ENCODE measurements at regions not wholly inside any gene's neighbourhood (a gene's known extent, or its start where the extent isn't known, plus 50 kb on each side); places are given as distances from the start of the nearest gene placed in this dataset.
A peak's percentile ranks its signal among the peaks of the same experiment; 100 is the strongest.
"Not testable (repeated sequence)": the region's sequence is repeated elsewhere in the genome, so short reads cannot be mapped to it uniquely, and the experiment has no call there.

DNA sequence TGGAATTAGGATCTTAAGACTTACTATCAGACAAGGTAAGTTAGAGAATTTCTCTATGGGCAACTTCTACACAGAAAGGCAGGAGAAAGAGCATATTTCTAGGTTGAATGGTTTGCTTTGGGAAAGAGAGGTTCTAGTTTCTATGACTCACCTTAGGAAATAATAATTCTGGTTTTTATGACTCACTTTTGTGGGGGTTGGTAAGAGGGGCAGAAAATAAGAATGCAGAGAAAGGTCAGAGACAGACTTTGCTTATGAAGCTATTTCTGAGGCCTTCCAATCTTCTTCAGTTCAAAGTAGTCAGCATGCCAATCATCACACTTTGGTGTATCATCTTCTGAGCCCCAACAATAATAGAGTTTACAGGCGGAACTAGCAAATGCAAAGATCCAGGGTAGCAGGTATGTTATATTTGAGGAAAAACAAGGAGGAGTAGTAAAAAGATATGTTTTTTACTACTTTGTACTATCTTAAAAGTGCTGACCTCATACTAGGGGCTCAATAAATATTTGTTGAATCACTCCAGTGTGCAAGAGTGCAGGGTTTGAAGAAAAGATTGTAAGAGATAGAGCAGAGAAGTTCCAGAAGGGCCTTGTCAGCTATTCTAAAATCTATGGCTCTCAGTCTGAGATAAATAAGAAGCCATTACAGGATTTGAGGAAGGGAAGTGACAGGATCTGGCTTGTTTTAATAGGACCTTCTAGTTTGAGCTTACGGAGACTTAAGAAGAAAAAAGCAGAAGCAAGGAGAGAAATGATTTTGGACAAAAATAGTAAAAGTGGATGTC is 56.7 kb upstream of the LRFN5 start:
- peak; percentile 68 for DNase-seq (ENCODE audit: low read depth)

DNA sequence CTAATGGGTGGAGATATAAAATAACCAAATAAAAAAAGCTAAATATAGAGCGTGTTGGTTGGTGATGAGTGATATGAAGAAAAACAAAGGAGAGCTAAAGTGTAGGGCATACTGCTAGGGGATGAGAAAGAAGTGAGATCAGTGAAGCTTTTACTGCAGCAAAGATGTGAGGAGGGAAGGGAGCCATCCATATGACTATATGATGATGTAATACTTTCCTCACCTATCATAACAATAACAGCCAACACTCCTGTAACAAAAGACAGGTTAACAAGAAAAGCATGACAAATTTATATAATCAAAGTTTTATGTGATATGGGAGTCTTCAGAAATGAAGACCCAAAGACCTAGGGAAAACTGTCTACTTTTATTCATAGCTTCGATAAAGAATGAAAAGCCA is 57.4 kb upstream of the LRFN5 start:
- DNase-seq (ENCODE audit: low read depth) = peak; percentile 17

DNA sequence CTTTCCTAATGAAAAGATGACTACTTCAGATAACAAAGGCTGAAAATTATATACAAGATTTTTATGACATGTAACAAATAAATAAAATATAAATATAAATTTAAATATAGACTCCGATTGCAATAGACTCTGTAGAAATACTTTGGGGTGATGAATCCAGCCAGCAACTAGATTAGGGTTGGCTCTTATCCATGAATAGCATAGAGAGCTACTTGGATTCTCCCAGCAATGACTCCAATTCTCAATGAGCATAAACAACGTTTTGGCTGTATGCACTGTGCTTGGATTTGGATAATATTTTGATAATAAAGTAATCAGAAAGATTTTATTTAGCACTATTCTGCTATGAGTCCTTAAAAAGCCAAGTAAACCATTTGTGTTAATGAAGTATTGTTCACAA is 58.0 kb upstream of the LRFN5 start:
- peak; percentile 13 for DNase-seq (ENCODE audit: low read depth)

DNA sequence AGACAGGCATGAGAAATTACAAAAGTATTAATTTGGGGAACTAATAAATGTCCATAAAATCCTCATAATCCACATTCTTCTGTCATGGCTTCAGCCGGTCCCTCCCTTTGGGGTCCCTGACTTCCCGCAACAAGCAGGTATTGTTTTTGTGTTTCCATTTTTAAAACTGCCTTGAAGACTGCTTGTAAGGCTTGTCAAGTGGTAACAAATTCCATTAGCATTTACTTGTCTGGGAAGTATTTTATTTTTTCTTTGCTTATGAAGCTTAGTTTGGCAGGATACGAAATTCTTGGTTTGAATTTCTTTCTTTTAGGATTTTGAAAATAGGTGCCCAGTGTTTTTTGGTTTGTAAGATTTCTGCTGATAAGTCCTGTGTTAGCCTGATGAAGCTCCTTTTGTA is 65.3 kb upstream of the LRFN5 start:
- no peak for DNase-seq (ENCODE audit: low read depth)

DNA sequence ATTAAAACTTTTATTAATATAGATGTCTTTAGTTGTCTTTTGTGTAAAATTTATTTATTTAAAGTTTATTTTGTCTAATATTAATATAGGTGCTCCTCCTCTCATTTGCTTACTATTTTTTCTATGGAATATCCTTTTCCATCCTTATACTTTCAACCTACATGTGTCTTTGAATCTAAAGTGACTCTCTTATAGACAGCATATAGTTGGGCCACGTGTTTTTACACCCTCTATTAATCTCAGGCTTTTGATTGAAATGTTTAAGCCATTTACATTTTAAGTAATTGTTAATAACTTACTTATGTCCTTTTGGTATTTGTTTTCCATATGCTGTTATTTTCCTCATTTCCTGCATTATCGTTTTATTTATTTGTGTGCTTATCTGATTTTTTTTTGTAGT is 74.4 kb upstream of the LRFN5 start:
- no peak for DNase-seq (ENCODE audit: low read depth)

DNA sequence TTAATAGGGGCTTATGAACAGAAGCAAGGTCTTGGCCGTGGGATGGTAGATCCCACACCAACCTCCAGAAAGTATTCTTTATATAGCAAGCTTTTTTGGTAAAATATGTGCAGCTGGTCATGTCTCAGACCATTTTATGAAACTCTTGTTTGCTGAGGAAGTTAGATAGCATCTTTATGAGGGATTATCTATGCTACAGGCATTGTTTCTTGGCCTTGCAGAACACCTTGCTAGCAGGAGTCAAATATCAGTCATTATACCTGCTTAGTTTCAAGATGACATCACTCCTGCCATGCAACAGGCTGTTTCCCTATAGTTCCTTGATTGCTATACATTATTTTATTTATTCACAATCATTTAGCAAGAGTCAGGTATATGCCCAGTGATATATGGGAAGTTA is 84.8 kb upstream of the LRFN5 start:
- DNase-seq (ENCODE audit: low read depth) = no peak

DNA sequence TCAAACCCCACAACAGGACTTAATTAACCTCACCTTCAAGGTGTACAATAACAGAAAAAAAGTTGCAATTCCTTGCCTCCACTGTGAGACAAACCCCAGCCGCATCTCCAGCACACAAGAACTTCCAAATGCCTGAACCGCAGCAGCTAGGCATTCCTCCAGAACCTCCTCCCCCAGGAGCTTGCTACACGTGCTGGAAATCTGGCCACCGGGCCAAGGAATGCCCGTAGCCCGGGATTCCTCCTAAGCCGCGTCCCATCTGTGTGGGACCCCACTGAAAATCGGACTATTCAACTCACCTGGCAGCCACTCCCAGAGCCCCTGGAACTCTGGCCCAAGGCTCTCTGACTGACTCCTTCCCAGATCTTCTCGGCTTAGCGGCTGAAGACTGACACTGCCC is 88.6 kb upstream of the LRFN5 start:
- DNase-seq (ENCODE audit: low read depth) = peak; percentile 19

DNA sequence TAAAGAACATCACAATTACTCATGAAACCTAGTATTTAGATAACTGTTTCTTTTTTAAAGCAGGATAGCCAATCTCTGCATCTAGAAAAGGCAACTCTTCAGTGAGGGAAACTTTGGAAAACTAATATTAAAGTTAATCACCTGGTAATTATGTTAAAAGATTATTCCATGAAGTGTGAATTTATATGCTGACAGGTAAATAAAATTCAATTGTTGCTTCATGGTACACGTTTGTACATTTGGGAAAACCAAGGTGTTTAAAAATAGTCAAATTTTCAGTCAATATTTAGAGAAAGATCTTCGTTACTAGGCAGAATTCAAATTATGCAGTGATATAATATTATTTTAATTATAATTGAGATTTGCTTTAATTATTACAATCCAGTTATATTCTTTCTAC is 100.1 kb upstream of the LRFN5 start:
- DNase-seq (ENCODE audit: low read depth) = no peak

DNA sequence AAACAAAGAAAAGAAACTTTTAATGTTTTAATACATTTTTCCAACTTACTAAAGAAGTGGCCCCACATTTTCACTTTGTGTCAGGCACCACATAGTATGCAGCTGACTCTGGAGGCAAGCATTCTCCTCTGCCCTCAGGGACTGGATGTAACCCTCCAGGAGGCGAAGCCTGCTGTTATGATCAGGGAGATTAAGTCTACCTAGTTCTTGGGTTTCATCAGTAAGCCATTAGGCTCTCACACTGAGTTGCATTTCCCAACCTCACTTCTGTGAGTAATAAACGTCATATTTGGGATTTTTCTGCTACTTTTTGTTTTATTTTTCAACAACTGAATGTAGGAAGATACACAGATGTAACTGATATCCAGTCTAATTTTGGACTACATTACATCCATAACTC is 101.2 kb upstream of the LRFN5 start:
- peak; percentile 13 for DNase-seq (ENCODE audit: low read depth)

DNA sequence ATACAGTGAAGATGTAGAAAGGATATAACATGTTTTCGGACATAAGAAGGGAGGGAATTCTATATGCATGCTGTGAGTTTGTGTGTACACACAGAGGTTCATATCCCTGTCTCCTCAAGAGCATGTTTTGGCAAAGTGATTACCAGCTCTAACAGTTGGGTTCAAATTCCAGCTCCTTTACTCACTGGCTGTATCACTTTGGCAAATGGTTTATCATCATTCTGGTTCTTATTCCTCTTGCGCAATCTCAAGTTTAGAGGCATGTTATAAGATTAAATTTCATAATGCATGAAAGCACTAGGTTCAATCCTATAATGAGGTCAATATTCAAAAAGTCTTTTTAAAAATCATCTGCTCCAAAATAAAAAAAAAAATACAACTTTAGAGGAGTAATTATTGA is 107.7 kb upstream of the LRFN5 start:
- peak; percentile 19 for DNase-seq (ENCODE audit: low read depth)

DNA sequence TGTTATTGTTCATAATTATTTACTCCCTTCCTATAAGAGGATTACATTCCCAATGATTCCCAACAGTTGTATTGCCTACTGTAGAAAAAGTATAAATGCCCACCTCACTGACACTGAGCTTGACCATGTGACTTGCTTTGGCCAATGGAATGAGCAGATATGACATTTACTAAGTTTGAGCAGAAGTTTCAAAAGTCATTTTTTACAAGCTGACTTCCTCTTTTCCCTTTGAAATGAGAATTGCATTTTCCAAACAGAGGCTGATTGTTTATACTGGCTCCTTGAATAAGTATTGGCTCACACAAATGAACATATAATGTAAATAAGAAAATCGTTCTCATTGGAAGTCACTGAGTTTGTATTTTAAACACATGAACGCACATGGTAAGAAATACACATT is 116.4 kb upstream of the LRFN5 start:
- DNase-seq (ENCODE audit: low read depth) = no peak

DNA sequence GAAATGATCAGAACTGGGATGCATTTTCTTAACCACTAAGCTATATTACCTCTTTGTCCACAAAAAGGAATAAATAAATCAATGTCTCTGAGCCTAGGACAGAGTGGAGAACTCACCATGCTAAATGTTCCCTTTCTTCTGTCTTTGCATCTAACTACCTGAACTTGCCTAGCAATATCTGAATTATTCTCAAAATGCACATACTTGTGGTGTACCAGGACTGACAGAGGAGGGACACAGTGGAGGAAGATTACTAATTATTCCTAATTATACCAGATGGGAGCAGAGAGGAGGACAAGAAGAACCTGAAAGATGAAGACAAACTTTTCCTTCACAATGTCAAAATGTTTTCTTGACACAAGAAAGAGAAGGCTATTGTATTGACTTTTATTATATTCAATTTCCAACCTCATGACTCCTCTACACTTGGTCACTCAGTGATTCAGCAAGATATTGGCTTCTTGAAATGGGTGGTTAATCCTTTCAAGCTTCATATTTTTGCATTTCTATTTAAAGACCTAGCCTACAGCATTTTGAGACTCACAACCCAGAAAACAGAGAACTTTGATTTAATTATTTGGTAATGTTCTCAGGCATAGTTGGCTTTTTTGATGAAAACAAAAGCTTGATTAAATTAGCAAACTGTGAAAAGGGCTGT is 117.2 kb upstream of the LRFN5 start:
- DNase-seq (ENCODE audit: low read depth) = no peak

DNA sequence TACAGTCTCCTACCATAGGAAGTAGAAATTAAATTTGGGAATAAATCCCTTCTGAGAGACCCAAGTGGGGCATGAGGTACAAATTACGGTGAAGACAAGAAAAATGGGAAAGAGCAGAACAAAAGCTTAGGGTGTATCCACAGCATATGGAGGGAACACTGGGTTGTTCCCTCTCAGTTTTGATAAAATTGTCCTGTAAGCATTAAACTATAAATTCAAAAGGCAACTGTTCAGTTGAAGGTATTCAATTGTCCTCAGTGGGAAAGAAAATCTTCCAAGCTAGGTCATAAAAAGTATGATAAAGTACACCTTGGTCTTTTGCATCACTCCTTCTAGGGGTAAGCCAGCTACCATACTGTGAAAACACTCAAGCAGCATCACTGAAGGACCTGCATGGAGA is 118.3 kb upstream of the LRFN5 start:
- DNase-seq (ENCODE audit: low read depth) = no peak

DNA sequence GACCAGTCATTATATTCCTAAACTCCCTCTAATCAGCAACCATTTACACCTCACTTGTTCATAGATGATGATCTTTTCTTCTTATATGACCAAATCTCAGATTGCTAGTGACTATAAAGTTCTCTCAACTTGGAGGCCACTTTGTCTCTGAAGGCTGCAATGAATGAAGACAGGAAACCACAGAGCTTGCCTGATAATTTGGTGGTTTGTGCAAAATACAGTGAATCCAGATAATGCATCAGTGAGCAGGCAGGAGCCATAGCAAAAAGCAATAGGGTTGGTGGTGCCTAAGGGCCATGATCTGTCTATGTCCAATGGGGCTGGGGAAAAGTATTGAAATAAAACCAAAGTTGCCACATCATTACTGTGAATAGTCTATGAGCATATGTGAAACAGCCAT is 123.8 kb upstream of the LRFN5 start:
- DNase-seq (ENCODE audit: low read depth) = no peak

DNA sequence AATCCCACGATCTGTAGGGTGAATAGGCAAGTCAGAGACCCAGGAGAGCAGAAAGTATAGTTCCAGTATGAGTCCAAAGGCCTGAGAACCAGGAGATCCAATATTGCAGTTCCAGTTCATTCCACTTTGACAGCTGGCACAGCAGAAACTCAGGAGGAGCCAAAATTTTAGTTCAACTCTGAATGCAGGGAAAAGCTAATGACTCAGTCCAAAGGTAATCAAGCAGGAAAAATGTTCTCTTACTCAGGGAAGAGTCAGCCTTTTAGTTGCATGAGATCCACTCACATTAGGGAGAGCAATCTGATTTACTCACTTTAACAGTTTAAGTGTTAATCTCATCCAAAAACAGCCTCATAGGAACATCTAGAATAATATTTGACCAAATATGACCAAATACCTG is 130.2 kb upstream of the LRFN5 start:
- peak; percentile 44 for DNase-seq (ENCODE audit: low read depth)

DNA sequence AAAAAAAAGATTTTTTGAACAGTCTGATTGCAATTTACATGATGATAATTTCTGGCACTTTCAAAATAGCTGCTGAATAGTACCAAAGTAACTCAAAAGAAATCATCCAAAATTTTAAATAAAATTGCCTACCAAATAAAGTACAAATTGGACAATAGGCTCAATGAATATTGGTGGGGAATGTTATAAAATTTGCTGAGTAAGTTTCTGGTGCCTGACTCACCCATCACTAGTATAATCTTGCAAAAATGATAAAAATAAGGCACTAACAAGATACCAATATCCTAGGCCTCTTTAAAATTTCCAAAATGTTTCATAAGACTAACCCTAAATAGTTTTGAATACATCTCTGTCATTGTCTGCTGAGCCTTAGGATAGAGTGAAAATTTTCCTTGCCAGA is 145.3 kb upstream of the LRFN5 start:
- DNase-seq (ENCODE audit: low read depth) = no peak

DNA sequence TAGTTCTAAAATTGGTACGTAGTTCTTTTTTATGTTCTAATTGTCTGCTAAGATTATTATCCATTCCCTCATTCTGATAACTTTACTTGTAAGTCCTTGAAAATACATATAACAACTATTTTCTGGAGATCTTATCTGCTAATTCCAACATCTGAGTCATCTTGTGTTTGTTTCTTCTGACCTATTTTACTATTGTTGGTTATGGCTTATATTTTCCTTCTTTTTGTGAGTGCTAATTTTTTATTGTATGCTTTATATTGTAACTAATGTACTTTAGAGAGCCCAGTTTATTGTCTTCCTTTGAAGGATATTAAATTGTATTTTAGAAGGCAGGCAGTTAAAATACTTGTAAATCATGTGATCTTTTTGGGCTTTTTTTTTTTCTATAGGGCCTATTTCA is 149.3 kb upstream of the LRFN5 start:
- no peak for DNase-seq (ENCODE audit: low read depth)

DNA sequence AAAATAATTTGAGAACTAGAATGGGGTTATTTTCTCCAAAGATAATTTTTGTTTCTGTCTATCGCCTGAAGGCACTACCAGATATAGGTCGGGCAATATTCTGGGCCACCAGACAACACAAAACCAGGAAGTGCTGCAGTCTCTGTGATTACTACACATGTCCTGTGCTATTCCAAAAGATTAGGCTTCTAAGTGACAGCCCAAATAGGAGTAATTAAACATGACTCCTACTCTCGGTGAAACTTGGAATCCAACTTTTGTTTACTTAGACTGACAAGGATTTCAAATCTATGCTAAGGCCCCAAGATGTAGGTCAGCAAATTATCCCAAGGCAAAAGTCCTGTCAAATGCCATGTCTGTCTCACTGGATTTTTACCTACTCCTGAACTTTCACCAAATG is 157.6 kb upstream of the LRFN5 start:
- peak; percentile 9 for DNase-seq (ENCODE audit: low read depth)

DNA sequence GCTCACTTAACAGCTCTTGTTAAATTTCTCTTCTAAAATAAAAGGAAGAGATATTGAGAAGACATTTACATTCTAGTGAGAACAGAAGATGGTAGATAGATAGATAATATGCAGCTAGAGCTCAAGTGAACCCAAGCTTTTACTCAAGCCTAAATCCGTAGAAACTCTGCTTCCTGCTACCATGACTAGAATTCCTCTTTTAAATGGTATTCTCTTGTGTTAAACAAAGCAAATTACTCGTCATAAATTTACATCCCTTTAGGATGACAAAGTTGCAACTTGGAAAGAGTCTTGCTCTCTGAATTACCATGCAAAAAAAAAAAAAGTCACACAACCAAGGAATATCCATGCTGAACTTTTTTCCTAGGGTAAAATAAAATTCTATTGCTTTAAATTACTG is 160.7 kb upstream of the LRFN5 start:
- DNase-seq (ENCODE audit: low read depth) = no peak

DNA sequence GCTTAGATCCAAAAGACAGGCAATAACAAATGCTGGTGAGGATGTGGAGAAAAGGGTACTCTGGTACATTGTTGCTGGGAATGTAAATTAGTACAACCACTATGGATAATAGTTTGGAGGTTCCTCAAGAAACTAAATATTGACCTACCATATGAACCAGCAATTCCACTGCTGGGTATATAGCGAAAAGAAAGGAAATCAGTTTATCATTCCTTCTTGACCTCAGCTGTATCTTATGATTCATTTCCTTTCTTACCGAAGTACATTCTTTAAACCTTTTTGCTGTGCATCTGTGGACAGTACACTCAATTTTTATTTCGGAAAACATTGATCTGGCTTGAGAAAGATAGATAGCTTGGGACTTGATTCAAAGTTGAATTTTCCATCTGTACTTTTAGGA is 183.2 kb upstream of the LRFN5 start:
- DNase-seq (ENCODE audit: low read depth) = no peak

DNA sequence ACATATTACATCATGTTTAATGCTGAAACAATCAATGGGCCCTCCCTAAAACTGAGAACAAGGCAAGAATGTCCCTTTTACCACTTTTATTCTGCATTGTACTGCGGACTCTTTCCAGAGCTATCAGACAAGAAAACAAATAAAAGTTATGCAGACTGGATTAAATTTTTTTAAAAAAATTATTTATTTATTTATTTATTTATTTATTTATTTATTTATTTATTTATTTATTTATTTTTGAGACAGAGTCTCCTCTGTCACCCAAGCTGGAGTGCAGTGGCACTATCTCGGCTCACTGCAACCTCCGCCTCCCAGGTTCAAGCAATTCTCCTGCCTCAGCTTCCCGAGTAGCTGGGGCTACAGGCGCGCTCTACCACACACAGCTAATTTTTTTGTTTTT is 185.4 kb upstream of the LRFN5 start:
- DNase-seq (ENCODE audit: low read depth) = not testable (repeated sequence)

DNA sequence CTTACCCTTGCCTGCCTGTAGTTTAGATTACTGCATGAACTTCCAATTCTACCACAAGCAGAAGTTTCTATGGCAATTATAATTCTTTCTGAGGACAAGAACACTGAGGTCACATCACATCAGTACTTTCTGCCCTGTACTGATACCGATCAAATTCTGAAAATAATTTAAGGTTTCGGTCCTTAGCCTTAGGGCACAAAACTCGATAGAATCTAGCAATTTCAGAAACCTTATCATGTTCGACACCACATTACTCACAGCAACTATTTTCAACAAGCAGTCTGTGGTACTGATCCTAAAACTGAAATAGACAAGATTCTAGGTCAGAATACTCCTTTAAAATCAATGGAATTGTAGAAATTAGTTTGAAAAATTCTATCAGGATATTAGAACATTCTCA is 187.0 kb upstream of the LRFN5 start:
- DNase-seq (ENCODE audit: low read depth) = no peak

DNA sequence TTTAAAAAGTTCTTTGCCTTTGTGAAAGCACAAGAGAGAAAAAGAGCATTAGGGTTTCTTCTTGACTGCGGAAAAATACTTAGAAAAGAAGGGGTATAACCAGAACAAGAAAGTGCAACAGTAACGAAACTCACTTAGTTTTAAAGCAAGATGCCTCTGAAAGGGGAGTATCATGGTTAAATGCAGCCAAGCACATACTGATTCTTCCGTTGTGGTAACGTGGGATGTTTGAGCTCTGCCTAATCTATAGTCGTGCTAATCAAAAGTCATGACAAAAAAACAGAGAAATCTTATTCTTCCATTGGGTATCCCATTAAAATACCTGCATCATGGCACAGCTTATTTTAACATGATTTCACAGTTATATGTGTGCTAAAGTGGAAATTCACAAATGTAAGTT is 187.8 kb upstream of the LRFN5 start:
- DNase-seq (ENCODE audit: low read depth) = no peak

DNA sequence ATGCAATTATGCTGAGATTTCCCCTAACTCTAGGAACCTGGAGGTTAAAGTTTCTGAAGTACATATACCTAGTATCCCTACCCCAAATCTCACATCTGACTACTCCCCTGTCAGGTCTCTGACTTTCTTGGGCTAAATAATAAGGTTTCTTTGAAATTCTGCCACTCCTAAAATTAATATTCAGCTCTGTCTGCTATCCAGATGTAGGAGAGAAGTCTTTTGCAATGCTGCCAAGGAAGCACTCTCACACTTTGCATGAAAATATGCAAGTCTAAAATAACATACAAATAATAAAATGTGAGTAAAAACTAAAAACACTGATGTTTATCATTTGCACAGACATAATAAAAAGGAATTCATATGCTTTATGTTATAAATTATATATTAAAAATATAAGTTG is 196.9 kb upstream of the LRFN5 start:
- DNase-seq (ENCODE audit: low read depth) = no peak
